Fibroblast of upper back skin (primary cell): ENCODE measurements at regions not wholly inside any gene's neighbourhood (a gene's known extent, or its start where the extent isn't known, plus 50 kb on each side); places are given as distances from the start of the nearest gene placed in this dataset.

Source experiments
- DNase-seq: peaks from one replicate; pipeline ENCODE4 v3.0.0-alpha.2; 2013

DNA sequence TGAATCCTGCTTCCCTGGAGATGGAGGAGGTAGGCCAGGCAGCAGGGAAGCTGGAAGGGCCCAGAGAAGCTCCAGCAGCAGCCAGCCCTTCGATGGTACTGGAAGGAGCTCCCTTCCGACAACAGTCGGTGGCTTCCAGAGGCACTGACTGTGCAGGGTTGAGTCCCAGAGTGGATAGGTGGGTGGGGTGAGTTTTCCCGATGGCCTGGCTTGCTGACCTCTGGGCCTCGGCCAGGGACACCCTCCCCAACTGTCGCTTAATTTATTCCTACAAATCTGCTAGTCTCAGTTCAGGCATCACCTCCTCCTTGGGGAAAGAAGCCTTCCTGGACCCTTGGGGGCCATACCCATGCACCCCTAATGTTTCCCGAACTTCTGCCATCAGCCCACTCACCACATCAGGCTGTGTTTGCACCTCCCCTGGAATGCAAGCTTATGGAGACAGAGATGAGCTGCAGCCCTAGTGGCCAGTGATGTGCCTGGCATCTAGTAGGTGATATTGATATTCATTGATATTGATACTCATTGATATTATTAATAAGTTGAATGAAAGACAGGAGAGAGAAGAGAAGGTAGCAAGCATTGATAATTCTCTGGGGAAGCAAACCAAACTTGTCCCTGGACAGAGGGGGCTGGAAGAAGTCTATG, 104.6 kb upstream of the BOD1 start:
- DNase-seq, result no peak

GRCh38 chr5:173721601-173722232, 105.3 kb upstream of the BOD1 start:
- DNase-seq, result peak; percentile 6

DNA sequence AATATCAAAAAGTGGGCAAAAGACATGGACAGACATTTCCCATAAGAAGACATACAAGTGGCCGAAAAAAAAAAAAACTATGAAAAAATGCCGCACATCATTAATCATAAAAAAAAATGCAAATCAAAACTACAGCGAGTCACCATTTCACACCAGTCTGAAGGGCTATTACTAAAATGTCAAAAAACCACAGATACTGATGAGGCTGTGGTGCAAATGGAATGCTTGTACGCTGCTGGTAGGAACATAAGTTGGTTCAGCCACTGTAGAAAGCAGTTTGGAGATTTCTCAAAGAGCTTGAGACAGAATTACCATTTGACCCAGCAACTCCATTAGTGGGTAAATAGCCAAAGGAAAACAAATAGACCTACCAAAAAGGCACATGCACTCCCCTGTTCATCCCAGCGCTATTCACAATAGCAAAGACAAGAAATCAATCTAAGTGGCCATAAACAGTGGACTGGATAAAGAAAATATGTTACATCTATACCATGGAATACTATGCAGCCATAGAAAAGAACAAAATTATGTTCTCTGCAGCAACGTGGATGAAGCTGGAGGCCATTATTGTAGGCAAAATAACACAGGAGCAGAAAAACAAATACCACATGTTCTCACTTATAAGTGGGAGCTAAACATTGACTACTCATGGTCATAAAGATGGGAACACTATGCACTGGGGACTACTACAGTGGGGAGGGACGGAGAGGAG, 110.6 kb upstream of the BOD1 start:
- peak; percentile 35 for DNase-seq

- no peak for DNase-seq
These were observed 111.7 kb upstream of the BOD1 start for GRCh38 chr5:173727839-173728778.

DNA sequence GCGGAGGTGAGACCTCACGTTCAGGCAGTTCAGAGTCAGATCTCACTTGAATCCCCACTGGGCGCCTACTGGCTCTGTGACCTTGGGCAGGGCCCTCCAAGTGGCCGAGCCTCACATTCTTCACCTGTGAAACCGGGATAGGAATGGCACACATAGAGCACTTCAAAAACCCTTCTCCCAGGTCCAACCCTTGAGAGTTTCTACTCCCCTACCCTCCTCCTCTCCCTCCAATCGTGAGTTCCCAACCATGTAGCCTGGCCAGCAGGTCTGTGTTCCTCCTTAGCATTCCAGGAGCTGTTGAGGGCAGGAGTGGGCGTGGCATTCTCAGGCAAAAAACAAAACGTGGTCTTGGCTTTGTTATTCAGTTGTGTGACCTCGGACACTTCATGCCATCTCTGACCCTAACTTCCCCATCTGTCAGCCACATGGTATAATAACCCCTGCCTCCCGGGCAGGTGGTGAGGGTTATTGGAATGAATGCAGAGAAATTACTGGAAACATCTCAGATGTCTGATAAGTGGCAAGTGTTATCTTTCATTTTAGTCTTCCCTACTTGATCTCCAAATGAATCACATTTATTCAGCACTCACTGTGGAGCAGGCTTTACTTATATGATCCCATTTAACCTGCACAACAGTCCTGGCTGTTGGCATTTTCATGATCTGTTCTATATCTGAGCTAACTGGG, 112.8 kb upstream of the BOD1 start:
- no peak for DNase-seq

DNA sequence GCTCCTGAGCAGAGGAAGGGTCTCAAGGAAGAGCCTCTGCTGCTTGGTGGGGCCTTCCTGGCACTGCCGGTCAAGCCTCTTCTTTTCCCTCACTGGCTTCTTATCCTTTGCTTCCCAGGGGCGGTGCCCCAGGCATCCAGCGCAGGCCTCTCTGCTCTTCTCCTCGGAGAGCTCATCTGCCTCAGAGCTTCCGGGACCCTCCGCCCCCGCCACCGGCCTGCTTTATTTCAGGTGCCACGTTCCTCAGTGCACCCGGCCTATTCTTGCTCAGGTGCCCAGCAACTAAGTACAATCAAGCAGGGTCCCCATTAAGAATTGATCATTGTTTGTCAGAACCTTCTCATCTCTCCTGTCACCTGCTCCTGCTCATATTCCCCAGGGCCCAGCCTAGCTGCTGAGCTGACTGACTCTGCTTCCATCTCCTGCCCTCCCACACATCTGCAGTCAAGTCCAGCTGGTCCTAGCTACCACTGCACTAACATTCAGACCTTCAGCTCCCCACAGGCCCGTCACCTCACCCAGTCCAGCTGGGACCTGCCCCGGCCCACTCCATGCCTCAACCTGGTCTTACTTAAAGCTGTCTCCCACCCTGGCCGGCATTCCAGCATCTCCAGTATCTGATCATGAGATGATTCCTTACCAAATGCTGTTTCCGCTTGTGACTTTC, 114.3 kb upstream of the BOD1 start:
- DNase-seq, result no peak

GRCh38 chr5:173733021-173733420, 116.6 kb upstream of the BOD1 start:
- no peak for DNase-seq

DNA sequence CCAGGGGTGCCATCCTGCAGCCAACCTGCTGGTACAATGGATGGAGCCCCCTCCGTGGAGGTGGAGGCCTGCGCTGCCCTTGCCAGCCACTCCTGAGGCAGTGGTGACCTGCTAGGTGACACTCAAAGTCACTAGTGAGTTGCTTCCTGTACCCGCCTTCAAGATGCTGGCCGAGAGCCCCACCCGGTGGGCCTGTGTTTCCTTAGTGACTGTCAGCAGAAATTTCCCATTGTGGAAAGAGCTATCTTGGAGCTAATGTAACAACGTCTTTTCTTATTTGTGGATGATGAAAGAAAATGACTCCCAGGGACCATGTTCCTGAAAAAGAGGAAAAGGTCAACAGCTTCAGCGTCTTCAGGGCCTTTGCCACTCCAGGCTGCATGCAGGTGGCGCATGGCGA, 117.0 kb upstream of the BOD1 start:
- no peak for DNase-seq

GRCh38 chr5:173733831-173734501, 117.5 kb upstream of the BOD1 start:
- DNase-seq, result no peak

DNA sequence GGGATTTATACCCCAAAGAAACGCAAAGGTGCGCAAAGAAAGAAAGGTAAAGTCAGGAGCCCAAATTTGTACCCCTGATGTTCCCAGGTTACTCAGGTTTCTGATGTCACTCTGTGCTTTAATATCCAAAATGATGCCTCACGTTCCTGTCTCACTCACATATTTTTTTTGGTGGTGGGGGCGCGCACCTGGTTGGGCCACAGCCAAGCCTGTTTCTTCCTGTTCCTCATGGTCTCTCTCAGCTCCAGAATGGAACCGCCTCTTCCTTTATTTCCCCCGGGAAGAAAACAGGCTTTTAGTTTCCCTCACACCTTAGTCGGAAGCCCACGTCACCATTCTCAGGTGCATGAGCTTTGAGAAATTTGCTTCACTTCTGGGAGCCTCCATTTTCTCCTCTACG, 118.3 kb upstream of the BOD1 start:
- no peak for DNase-seq

DNA sequence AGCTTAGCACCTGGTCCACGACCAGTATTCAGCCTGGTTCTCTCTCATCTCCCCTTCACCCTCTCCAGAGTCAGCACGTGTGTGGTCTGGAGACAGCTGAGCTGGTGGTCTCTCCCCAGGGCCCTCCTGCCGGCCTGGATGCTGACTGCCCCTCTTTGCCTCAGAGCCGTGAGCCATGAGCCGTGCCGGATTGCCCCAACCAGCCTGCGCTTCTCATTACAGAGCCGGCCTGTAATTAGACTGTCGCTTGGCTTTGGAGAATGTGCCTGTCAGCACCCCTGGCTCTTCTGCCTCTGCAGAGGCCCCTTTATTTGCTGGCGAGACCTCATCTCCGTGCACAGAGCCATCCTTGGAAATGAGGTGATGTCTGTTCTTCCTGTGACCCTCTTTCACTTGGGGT, 118.7 kb upstream of the BOD1 start:
- no peak for DNase-seq

DNA sequence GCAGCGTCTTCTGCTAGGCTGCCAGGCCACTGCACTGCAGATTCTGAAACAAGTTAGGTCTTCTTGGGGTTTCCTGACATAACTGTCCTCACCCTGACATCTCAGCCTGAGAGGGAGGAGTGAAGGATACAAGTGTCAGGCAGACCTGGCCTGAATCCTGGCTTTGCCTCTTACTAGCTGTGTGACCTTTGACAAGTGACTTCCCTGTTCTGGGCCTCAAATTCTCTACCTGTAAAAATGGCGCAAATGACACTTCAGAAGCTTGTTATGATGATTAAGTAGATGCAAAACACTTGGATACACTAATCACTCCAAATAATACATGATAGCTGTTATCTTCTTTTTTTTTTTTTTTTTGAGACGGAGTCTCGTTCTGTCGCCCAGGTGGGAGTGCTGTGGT, 119.2 kb upstream of the BOD1 start:
- DNase-seq, result no peak

GRCh38 chr5:173736374-173736773, 119.9 kb upstream of the BOD1 start:
- DNase-seq, result no peak

DNA sequence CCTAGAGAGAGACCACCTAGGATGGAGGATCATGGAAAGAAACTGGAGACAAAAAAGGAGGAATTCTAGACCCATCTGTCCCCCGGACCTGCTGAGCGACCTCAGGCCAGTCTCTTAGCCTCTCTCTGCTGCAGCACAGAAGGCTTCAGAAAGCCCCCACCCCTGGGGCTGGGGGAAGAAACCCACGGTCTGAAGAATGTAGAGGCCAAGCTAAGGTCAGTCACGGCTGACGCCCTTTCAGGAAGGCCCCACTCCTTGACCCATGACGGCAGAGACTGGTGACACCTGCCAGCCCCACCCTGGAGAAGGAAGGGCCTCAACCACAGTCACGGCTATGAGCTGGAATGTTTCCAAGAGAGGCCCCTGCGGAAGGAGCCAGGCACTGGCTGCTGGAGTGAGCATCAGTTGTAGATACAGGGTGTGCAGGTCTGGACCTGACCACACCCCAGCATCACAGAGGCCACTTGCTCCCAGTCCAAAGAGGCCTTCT, 120.5 kb upstream of the BOD1 start:
- DNase-seq, result no peak

- DNase-seq, result no peak
These were observed 123.3 kb upstream of the BOD1 start for GRCh38 chr5:173739741-173740140.

- DNase-seq, result no peak
These were observed 124.0 kb upstream of the BOD1 start for GRCh38 chr5:173740400-173740799.

DNA sequence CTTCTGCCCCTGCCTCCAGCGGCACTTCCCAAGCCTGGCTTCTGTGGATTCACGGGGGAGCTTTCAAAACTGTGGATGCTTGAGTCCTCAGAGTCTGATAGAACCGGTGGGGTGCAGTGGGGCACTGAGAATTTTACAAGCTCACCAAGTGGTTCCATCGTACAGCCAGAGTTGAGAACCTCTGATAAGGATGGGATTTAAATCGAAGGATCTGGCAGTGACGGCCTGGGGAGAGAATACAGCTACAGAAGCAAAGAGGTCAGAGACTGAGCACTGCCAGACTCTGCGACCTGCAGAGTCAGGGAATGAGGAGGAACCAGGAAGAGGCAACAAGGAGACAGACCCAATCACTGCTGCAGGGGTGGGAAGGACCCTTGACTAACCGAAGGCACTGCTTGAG, 124.6 kb upstream of the BOD1 start:
- no peak for DNase-seq

DNA sequence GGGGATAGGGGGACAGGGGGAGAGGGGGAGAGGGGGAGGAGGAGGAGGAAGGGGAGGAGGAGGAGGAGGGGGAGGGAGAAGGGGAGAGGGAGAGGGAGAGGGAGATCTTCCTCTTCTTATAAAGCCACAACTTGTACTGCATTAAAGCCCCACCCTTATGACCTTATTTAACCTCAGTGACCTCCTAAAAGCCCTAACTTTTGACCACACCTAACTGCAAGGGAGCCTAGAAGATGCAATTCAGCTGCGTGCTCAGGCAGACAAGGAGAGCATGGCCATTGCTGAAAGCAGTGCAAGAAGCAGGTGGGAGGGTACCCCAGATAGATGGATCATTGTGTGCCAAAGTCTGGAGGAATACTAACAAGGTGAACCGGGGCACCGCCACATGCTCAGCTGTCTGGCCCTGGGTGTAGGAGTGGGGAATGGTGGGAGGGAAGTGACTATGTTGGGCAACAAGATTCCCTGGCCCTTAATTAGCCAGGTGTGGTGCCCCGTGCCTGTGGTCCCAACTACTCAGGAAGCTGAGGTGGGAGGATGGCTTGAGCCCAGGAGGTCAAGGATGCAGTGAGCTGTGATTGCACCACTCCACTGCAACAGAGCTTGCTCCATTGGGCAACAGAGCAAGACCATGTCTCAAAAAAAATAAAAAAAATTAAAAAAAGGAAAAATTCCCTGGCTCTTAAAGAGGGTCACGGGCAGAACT, 125.4 kb upstream of the BOD1 start:
- DNase-seq, result no peak

- DNase-seq, result no peak
These were observed 126.0 kb upstream of the BOD1 start for GRCh38 chr5:173742432-173742816.

DNA sequence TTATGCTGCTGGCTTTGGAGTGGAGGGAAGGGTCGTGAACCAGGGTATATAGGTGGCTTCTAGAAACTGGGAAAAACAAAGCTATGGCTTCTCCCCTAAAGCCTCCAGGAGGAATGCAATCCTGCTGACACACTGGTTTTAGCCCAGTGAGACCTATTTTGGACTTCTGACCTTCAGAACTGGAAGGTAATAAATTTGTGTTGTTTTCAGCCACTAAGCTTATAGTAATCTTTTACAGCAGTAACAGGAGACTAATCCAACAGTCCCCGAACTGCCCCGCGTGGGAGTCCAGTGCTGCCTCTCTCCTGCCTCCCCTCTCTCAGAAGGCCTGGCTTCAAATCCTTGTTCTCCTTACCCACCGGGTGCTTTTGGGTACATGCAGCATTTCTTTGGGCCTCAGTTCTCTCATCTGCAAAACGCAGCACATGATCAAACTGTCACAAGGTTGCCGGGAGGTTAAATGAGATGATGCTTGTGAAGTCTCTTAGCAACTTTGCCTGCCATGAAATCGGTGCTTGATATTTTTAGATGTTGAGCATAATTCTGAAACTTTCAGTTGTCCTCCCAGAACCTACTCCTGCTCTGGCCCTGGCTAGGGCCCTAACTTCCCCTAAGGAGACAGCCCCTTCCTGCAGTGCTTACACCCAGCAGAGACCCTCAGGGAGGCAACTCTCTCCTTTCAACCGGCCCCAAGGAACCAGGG, 127.3 kb upstream of the BOD1 start:
- no peak for DNase-seq
